Keratinocyte (primary cell): ENCODE measurements at regions not wholly inside any gene's neighbourhood (a gene's known extent, or its start where the extent isn't known, plus 50 kb on each side); places are given as distances from the start of the nearest gene placed in this dataset.

Source experiments
- CTCF ChIP-seq, 3 experiments: IDR thresholded peaks in 1 of 3; conservative IDR thresholded peaks in 1 of 3; optimal IDR thresholded peaks in 1 of 3; 2 replicates in 2 of 3; 3 replicates in 1 of 3; pipeline versions ENCODE3 to v1.5.1; 2011; ENCODE audit warnings: low read length in 3 of 3, mild to moderate bottlenecking in 3 of 3, moderate library complexity in 2 of 3, control low read depth in 1 of 3, inconsistent platforms in 1 of 3; ENCODE audit not compliant: insufficient read depth in 2 of 3; ENCODE audit errors: extremely low read depth in 1 of 3
- EZH2 ChIP-seq: IDR thresholded peaks from one replicate; pipeline ENCODE4 v1.6.1; 2012; ENCODE audit warnings: inconsistent platforms, mild to moderate bottlenecking, low read length, moderate library complexity

DNA sequence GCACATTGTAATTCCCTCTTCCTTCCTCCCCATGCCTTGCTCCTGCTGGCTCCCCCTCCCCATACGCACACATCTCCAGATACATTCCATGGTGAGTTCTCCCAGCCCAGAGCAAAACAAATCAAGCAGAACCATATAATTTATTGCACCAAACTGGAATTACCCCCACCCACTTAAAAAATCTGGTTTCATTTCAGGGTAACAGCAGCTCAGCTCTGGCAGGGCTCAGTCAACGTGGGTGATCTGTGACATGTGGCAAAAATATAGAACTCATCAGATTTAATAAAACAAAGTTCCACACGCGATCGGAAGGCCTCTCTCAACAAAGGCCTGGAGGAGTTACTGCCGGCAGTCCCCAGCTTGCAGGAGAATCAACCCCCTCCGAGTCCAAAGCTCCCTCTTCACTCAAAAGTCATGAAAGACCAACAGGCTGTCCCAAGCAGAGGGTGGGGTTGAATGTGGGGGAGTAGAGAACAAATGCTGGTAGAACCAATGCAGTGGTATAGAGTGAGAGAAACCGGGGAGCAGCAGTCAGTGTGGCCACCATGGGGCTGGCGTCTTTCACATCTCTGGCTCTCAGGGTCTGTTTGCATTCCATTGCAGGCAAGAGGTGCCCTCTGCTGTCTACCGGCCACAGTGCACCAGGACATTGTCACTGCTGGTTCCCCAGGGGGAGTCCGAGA lies 323.3 kb upstream of the NT5E start:
- TF ChIP-seq CTCF (optimal IDR thresholded peaks at IDR 0.05 in 1 of 3, IDR thresholded peaks at IDR 0.05 in 1 of 3, conservative IDR thresholded peaks at IDR 0.05 in 1 of 3; ENCODE audit: extremely low read depth in 1 of 3, insufficient read depth in 2 of 3, low read length in 3 of 3), result peak; percentile 39 to 70 (median 66)
- no peak for TF ChIP-seq EZH2
